HUDEP-2 (cell line): ENCODE measurements at regions not wholly inside any gene's neighbourhood (a gene's known extent, or its start where the extent isn't known, plus 50 kb on each side); places are given as distances from the start of the nearest gene placed in this dataset.

Source experiments
- DNase-seq, 76 experiments: peaks; one replicate each; lab custom pipeline; 2025; ENCODE audit not compliant: unreplicated experiment in 76 of 76; lab: John Stamatoyannopoulos, UW

GRCh38 chr19:30760014-30760413 lies 387.8 kb downstream of the ZNF536 start:
- DNase-seq = no peak

DNA sequence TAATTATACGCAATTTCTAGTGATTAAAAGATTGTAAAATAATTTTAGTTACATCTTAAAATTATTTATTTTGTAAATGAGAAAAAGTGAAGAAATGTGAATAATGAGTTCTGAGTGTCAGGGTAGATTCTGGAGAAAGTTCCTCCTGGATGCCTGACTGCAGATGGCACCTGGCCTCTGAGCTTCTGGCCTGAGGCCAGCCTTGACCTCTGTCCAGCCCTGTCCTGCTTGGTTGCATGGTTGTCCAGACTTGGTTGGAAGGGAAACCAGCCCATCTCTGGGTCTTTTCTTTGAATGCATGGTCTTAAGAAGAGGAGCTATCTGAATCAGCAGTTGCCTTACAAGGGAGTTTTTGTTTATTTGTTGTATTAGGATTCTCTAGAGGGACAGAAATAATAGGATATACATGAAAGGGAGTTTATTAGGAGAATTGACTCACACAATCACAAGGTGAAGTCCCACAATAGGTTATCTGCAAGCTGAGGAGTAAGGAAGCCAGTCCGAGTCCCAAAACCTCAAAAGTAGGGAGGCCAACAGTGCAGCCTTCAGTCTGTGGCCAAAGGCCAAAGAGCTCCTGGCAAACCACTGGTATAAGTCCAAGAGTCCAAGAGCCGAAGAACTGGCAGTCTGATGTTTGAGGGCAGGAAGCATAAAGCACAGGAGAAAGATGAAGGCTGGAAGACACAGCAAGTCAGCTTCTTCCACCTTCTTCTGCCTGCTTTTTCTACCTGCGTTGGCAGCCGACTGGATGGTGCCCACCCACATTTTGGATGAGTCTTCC lies 385.8 kb downstream of the ZNF536 start:
- DNase-seq = no peak

- no peak for DNase-seq
These were observed 385.1 kb downstream of the ZNF536 start for GRCh38 chr19:30757104-30757836.

DNA sequence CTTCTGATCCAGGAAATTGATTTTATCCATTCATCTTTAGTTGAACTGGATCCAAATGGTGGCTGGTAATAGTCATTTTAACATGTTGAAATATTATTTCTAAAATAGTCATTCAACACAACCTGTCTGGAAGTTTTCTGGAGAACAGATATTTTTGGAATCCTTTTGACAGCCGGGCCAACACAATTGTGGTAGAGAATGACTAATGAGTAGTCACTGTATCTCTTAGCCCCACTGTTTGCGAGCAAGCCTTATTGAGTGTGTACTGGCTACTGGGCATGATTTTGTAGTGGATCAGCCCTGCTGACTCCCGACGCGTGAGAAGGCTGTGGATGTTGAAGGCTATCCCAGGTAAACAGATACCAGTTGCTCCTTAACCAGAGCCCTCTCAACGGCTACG lies 383.4 kb downstream of the ZNF536 start:
- DNase-seq = no peak

- no peak for DNase-seq
These were observed 382.0 kb downstream of the ZNF536 start for GRCh38 chr19:30754162-30754561.

DNA sequence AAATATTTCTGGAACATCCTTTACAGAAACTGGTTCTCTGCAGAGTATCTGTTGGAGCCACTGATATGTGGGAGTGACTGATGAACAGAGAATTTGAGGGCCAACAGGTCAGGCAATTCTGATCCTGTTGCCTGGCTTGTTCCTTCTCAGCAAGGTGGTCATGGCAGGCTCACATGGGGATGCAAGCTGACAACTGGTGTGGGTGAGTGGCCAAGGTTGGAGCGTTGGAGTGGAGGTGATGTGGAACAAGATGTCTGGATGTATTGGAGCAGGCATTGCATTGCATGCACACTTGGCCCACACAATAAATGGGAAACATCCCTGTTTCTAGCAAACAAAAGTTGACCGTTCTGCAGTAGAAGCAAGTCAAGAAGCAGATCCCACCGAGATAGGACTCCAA lies 380.7 kb downstream of the ZNF536 start:
- DNase-seq = no peak

GRCh38 chr19:30752201-30752600 lies 380.0 kb downstream of the ZNF536 start:
- DNase-seq = no peak

DNA sequence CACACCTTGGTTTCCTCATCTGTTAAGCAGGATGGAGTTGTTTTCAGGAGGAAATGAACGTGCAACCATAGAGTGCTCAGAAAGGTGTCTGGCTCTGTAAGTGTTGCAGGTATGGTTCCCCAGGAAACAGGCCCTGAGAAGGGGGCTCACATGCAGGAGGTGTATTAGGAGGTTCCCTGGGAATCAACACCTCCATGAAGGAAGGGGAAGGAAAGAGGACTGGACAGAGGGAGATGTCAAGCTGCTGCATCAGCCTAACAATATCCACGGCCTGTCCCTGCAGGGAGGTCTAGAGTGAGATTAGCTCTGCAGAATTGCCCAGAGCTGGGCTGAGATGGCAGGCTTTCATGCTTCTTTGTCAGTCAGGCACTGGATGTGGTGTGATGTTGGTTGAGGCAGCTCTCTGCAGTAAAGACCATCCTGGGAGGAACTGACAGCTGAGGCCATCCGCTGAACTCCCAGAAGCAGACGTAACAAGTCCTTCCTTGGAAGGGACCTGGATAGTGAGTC lies 373.3 kb downstream of the ZNF536 start:
- DNase-seq = no peak

DNA sequence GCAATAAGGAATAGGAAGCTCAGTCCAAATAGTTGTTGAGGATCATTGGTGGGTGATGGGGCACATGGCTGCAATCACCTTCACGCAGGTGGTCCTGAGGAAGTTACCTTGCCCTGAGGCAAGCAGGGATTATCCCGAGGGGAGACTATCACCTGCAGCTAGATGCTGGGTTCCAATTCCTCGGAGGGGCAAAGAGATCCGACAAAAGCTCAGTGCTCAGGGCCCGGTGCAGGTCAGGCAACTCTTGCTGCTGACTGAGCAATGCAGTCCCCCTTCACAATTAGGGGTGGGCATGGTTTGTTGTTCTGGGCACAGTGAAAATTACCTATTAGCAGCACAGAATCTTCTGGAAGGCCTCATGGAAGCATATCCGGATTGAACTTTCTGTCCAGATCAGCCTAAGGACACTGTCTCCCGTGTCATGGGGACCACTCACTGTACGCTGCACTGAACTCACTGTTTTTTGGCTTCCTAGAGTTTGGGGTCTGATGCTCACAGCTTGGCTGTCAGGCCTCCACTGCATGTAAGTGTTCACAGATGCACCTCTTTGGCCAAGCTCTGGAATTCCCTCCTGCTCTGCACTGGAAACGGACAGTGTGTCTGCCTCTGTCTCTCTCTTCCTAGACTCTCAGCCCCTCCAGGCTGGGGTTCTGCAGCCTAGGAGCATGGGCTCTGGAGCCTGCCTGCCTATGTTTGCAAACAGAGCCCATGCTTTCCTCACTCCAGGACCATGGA lies 372.7 kb downstream of the ZNF536 start:
- no peak for DNase-seq

- no peak for DNase-seq
These were observed 371.5 kb downstream of the ZNF536 start for GRCh38 chr19:30743702-30744101.

DNA sequence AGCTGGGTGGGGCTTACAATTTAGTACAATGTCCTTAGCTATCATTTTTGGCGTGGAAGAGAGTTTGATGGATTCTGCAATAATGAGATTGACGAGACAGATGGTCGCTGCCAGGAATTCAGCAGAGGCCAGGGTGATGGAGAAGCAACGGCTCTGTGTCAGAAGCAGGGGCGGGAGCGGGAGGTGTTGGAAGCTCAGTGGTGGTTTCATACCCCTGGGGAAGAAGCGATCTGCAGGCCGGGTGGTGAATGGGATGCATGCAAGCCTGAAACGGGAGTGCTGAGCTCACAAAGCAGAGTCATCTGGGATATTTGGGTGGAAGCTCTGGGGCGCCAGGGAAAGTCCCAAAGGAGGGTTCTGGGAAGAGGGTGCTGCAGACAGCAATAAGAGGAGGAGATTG lies 370.8 kb downstream of the ZNF536 start:
- no peak for DNase-seq

DNA sequence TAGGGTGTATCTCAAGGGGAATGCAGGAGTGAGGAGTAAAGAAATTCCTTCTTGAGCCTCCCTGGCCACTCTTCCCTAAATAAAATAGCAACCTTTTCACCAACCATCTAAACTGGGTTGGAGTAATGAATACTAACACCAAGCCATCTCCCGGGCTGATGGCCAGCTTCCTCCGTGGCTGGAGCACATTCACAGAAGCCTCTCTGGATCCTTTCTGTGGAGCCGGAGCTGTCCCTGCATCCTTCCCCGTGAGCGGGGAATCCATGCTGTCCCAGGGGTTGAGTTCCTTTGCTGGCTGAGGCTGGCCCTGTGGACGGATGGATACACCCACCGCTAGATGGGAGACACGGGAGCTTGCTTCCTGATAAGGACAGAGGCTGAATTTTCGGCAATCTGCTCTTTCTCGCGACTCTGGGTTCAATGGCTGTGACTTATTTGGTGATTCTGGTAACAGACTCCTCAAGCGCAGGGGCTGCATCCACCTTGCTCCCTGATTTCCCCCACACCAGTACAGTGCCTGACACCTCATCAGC lies 370.3 kb downstream of the ZNF536 start:
- DNase-seq = no peak

- no peak for DNase-seq
These were observed 369.4 kb downstream of the ZNF536 start for GRCh38 chr19:30741566-30741965.

GRCh38 chr19:30739394-30739793 lies 367.2 kb downstream of the ZNF536 start:
- no peak for DNase-seq

GRCh38 chr19:30738047-30738446 lies 365.9 kb downstream of the ZNF536 start:
- DNase-seq = no peak

- no peak for DNase-seq
These were observed 362.5 kb downstream of the ZNF536 start for GRCh38 chr19:30734669-30735068.

DNA sequence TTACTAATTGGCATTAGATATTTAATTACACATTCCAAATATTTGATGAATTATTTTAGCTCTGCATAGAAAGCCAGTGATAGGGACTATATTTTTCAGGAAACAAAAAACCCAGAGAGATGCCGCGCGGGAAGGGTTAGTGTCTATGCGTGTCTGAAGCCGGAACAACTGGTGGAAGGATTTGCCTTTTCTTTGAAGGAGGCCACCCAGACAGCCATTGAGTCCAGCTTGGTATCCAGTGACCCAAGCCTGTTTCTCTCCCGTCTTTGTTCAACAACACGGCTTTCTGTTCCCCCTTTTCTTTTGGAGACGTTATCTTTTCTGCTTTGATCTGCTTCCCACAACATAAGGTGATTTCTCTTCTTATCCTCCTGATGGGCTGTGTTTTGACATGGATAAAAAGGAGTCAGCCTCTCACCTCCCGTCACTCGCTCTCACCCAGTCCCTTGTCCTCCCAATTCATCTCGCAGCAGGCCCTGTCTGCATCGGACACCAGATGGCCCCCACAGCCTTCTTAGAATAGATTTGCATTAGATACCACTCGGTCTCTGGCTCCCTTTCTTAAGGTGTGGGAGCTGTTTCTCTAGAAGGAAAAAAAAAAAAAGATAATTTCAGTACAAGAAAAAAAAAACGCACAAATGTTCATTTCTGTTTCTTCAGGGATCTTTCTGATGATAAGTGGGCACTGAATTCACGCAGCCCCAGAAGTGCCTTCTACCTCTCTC lies 361.8 kb downstream of the ZNF536 start:
- DNase-seq = no peak

DNA sequence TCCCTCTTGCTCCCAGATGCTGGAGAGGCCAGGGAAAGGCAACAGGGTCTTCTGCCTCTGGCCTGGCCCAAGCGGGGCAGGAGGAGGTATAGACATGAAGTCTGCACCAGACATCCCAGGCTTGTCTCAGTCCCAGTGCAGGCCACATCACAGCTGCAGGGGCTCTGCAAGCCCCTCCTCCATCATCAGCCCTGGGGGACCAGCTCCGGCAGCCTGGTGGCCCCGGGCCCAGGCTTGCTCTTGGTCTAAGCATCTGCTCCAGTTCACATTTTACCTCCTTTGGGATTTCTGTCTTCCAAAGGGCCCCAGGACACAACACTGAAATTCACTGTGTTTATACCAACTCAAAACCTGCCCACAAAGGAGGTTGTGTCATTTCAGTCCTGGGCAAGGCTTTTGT lies 359.4 kb downstream of the ZNF536 start:
- no peak for DNase-seq

DNA sequence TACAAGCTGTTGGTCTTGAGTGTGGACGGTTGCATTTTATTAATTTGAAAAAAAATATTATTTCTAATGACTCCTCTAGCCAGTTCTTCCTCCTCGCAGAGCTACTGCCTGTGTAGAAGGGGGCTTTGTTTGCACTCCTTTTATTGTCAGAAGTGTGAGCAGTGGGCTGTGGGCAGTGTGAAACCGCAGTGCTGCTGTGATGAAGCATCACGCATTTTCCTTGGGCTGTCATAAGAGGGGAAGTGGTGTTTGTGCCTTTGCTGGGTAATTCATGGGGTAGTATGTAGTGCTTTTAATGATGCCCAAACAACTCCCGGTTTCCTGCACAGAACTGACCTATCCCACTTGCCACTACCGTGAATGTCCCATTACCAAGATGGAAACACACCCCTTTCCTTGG lies 357.3 kb downstream of the ZNF536 start:
- DNase-seq = no peak

DNA sequence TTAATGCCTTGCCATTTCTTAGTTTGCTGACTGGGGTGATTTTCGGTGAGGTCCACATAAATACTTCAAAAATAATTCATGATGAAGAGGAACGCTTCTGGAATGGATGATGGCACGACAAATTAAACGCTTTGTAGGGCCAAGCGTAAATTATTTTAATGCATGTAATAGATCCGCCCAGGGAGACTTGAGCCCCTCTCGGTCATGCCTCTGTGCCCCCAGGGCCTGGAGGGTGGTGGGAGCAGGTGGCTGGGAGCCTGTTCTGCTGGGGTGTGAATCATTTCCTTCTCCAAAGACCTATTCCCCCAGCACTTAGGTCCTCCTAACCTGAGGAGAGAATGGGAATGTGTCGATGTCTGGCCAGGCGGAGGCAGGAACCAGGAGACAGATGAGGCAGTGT lies 350.6 kb downstream of the ZNF536 start:
- DNase-seq = no peak
